Coronary artery (tissue), 2 donors: ENCODE measurements at regions not wholly inside any gene's neighbourhood (a gene's known extent, or its start where the extent isn't known, plus 50 kb on each side); places are given as distances from the start of the nearest gene placed in this dataset.
A peak's percentile ranks its signal among the peaks of the same experiment; 100 is the strongest.
"Not testable (repeated sequence)": the region's sequence is repeated elsewhere in the genome, so short reads cannot be mapped to it uniquely, and the experiment has no call there.

ENCODE experiments used
- DNase-seq: peaks from one replicate; pipeline ENCODE4 v3.0.0-alpha.2; 2017; ENCODE audit warnings: low spot score
- H3K27ac ChIP-seq, 2 donors: fragments of 200-600 bp; sonication (generic); one replicate each; pipeline ENCODE4 v1.5.1; 2016 to 2019
- H3K4me3 ChIP-seq: fragments of 200-600 bp; sonication (generic); 2 replicates; pipeline ENCODE4 v1.5.1; 2016; ENCODE audit warnings: mild to moderate bottlenecking, moderate library complexity
- TF ChIP-seq, protein P1 (sequence below): fragments of 200-600 bp; sonication (generic); IDR thresholded peaks from one replicate; pipeline ENCODE4 v1.5.1; 2019; ENCODE audit warnings: antibody characterized with exemption

- Histone ChIP-seq H3K4me3 (no peak overlapping the region), H3K27ac (no peak overlapping the region)
- no peak for DNase-seq
- TF ChIP-seq, protein P1, sequence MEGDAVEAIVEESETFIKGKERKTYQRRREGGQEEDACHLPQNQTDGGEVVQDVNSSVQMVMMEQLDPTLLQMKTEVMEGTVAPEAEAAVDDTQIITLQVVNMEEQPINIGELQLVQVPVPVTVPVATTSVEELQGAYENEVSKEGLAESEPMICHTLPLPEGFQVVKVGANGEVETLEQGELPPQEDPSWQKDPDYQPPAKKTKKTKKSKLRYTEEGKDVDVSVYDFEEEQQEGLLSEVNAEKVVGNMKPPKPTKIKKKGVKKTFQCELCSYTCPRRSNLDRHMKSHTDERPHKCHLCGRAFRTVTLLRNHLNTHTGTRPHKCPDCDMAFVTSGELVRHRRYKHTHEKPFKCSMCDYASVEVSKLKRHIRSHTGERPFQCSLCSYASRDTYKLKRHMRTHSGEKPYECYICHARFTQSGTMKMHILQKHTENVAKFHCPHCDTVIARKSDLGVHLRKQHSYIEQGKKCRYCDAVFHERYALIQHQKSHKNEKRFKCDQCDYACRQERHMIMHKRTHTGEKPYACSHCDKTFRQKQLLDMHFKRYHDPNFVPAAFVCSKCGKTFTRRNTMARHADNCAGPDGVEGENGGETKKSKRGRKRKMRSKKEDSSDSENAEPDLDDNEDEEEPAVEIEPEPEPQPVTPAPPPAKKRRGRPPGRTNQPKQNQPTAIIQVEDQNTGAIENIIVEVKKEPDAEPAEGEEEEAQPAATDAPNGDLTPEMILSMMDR: no peak
Measured at GRCh38 chr9:17888066-17888465, 309.2 kb downstream of the SH3GL2 start.

- not testable (repeated sequence) for DNase-seq, H3K4me3 ChIP-seq, H3K27ac ChIP-seq
Measured at GRCh38 chr9:17888964-17889363, 310.1 kb downstream of the SH3GL2 start.

DNA sequence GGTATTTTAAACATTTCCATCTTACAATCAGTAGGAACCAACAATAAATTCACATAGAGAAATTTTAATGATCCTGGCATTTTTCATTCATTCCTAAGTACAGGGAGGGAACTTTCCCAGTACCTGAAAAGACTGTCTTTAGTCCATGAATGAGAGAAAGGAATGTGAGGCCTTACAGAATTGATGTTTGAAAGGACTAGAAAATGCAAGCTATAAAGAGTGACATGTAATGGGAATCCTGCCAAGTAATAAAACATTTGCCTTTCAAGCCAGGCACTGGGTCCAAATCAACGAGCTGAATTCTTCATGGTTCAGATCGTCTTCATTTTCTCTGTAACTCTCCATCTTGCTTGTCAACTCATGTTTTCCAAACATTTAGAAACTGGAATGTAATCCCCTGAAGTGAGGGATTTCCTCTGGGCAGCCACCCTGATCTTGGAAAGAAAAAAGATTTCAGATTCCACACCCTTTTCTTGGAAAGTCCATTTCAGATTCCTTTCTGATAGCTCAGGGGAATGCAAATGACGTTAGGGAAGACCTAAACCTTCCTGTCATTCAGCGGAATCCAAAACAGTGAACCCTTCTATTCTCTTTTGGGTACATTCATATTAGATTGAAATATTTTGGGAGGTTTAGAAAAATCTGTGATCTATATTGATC is 315.8 kb downstream of the SH3GL2 start:
- Histone ChIP-seq H3K4me3 (no peak overlapping the region), H3K27ac (no peak overlapping the region)
- TF ChIP-seq, protein P1: no peak
- DNase-seq: no peak

- Histone ChIP-seq H3K27ac (no peak overlapping the region), H3K4me3 (no peak overlapping the region)
- TF ChIP-seq, protein P1: no peak
- no peak for DNase-seq
Measured at GRCh38 chr9:17900606-17901005, 321.7 kb downstream of the SH3GL2 start.

DNA sequence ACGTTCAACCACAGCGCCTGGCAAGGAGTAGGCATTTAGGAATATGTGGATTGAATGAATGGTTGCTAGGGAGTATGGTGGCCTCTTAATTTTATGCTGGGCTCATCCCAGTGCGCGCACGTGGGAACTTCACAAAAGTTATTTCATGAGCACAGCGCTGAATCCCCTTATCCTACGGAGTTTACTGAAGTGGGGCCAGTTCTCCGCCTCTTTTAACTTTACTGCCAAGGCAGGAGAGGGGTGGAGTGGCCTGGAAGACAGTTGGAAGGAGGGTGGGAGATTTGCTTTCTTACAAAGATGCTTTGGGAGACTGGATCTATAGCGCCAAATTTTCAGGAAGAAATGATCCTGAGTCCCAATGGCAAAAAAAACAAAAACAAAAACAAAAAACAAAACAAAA is 326.5 kb downstream of the SH3GL2 start:
- no peak for DNase-seq
- peak overlapping the region; percentile 70 for H3K4me3 ChIP-seq
- H3K27ac ChIP-seq: no peak overlapping the region
- TF ChIP-seq, protein P1: no peak

DNA sequence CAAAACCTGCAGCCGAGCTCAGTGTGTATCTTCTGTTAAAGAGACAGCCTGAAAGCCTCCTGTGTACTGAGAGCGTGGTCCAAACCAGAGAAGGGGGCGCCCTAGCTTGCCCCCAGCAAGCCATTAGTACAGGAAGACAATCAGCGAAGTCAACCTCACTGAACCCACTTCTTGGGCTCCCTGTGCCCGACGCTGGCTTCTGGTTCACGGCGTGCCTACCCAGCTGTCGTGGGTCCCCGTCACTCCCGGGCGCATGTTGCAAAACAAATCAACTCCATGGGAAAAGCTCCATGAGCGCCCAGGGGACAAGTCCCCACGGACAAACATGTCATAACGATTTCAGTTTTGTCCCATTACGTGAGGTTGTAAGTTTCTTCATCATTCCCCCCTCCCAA is 326.9 kb downstream of the SH3GL2 start:
- H3K4me3 ChIP-seq: peak overlapping the region; percentile 70
- no peak overlapping the region for H3K27ac ChIP-seq
- no peak for DNase-seq
- TF ChIP-seq, protein P1: no peak

GRCh38 chr9:17906176-17906840 is 327.4 kb downstream of the SH3GL2 start:
- no peak for DNase-seq
- H3K4me3 ChIP-seq: peak overlapping the region; percentile 70
- TF ChIP-seq, protein P1: no peak
- H3K27ac ChIP-seq: peak overlapping the region; percentile 35 to 52
